IMR-90 (cell line): ENCODE measurements at regions not wholly inside any gene's neighbourhood (a gene's known extent, or its start where the extent isn't known, plus 50 kb on each side); places are given as distances from the start of the nearest gene placed in this dataset.

ENCODE experiments used
- ATAC-seq: fragments of 200-7000 bp; cut with Tn5 transposase; 2 replicates; pipeline ENCODE4 v1.9.1; 2020; ENCODE audit warnings: low read depth, mild to moderate bottlenecking, moderate library complexity
- BruUV-seq: library from RNA; stranded (reverse); fragments of 400-500 nt; replicated peaks from 2 replicates; lab custom pipeline; 2021; lab: Mats Ljungman, UMichigan
- CTCF ChIA-PET: fragments of 300-600 bp; formaldehyde crosslinking; extraction: SDS; loops from one replicate; lab custom pipeline; 2021; ENCODE audit warnings: antibody characterized with exemption; lab: Yijun Ruan, JAX
- POLR2A ChIA-PET: fragments of 300-600 bp; sonication (Branson Sonifier 250); formaldehyde crosslinking; loops from one replicate; lab custom pipeline; 2022; ENCODE audit warnings: antibody characterized with exemption; ENCODE audit not compliant: unreplicated experiment; lab: Charles Lee
- DNase-seq: peaks from one replicate; pipeline ENCODE4 v3.0.0; 2013
- H2AFZ ChIP-seq: replicated peaks from 2 replicates; pipeline ENCODE3; 2013; ENCODE audit warnings: low read length, mild to moderate bottlenecking; ENCODE audit not compliant: poor library complexity
- H2AK5ac ChIP-seq: 2 replicates; pipeline ENCODE4 v1.6.1; 2013; ENCODE audit warnings: low read depth, low read length, inconsistent platforms
- H2AK9ac ChIP-seq: replicated peaks from 2 replicates; pipeline ENCODE3; 2013; ENCODE audit warnings: mild to moderate bottlenecking, low read depth, low read length, moderate library complexity; ENCODE audit not compliant: poor library complexity
- H2BK120ac ChIP-seq: 2 replicates; pipeline ENCODE4 v1.6.1; 2013; ENCODE audit warnings: low read depth, low read length, inconsistent platforms
- H2BK15ac ChIP-seq: 3 replicates; pipeline ENCODE4 v1.6.1; 2013; ENCODE audit warnings: low read depth, low read length, inconsistent platforms
- H2BK20ac ChIP-seq: 2 replicates; pipeline ENCODE4 v1.6.1; 2013; ENCODE audit warnings: low read depth, mild to moderate bottlenecking, inconsistent platforms, low read length, moderate library complexity
- H2BK5ac ChIP-seq: 2 replicates; pipeline ENCODE4 v1.6.1; 2013; ENCODE audit warnings: mild to moderate bottlenecking, low read depth, low read length, inconsistent platforms; ENCODE audit not compliant: poor library complexity, severe bottlenecking
- H3K14ac ChIP-seq: replicated peaks from 2 replicates; pipeline ENCODE4 v1.6.1; 2013; ENCODE audit warnings: low read depth, low read length, inconsistent platforms
- H3K18ac ChIP-seq: 2 replicates; pipeline ENCODE4 v1.6.1; 2013; ENCODE audit warnings: low read depth, low read length, control low read depth
- H3K23ac ChIP-seq: 2 replicates; pipeline ENCODE4 v1.6.1; 2013; ENCODE audit warnings: low read depth, low read length, inconsistent platforms
- H3K27ac ChIP-seq: 2 replicates; pipeline ENCODE4 v1.5.1; 2013; ENCODE audit warnings: mild to moderate bottlenecking, control low read depth, low read length; ENCODE audit not compliant: insufficient read depth
- H3K27me3 ChIP-seq: 2 replicates; pipeline ENCODE4 v1.6.1; 2013; ENCODE audit warnings: low read length; ENCODE audit not compliant: control insufficient read depth, insufficient read depth
- H3K36me3 ChIP-seq: 2 replicates; pipeline ENCODE4 v1.6.1; 2013; ENCODE audit warnings: low read length, mixed read lengths; ENCODE audit not compliant: control insufficient read depth, insufficient read depth
- H3K4ac ChIP-seq: 2 replicates; pipeline ENCODE4 v1.6.1; 2013; ENCODE audit warnings: low read depth, low read length, inconsistent platforms
- H3K4me1 ChIP-seq: 2 replicates; pipeline ENCODE4 v1.6.1; 2013; ENCODE audit warnings: low read length, mixed read lengths; ENCODE audit not compliant: control insufficient read depth, insufficient read depth
- H3K4me2 ChIP-seq: 2 replicates; pipeline ENCODE4 v1.6.1; 2013; ENCODE audit warnings: low read depth, mild to moderate bottlenecking, control low read depth, low read length, moderate library complexity
- H3K4me3 ChIP-seq: 2 replicates; pipeline ENCODE4 v1.5.1; 2013; ENCODE audit warnings: low read depth, mild to moderate bottlenecking, control low read depth, low read length, moderate library complexity; ENCODE audit not compliant: insufficient read depth
- H3K56ac ChIP-seq: 2 replicates; pipeline ENCODE4 v1.6.1; 2013; ENCODE audit warnings: low read length, inconsistent platforms; ENCODE audit not compliant: insufficient read depth; ENCODE audit errors: extremely low read depth
- H3K79me1 ChIP-seq, 2 experiments: 2 replicates each; pipeline ENCODE4 v1.6.1; 2013; ENCODE audit warnings: low read length in 2 of 2, inconsistent platforms in 1 of 2, low read depth in 1 of 2
- H3K9ac ChIP-seq: 2 replicates; pipeline ENCODE4 v1.6.1; 2013; ENCODE audit warnings: low read depth, low read length, control low read depth
- H3K9me1 ChIP-seq: 2 replicates; pipeline ENCODE4 v1.6.1; 2013; ENCODE audit warnings: low read length, inconsistent platforms; ENCODE audit not compliant: insufficient read depth
- H3K9me3 ChIP-seq: 2 replicates; pipeline ENCODE4 v1.6.1; 2013; ENCODE audit warnings: low read length; ENCODE audit not compliant: control insufficient read depth, insufficient read depth
- H4K20me1 ChIP-seq: 2 replicates; pipeline ENCODE4 v1.6.1; 2013; ENCODE audit warnings: low read length, inconsistent platforms; ENCODE audit not compliant: insufficient read depth
- H4K5ac ChIP-seq: 2 replicates; pipeline ENCODE4 v1.6.1; 2013; ENCODE audit warnings: mild to moderate bottlenecking, low read depth, low read length, control low read depth
- H4K8ac ChIP-seq, 2 experiments: 2 replicates each; pipeline ENCODE4 v1.6.1; 2013; ENCODE audit warnings: low read depth in 2 of 2, low read length in 2 of 2, control low read depth in 1 of 2, inconsistent platforms in 1 of 2
- H4K91ac ChIP-seq: 2 replicates; pipeline ENCODE4 v1.6.1; 2013; ENCODE audit warnings: low read depth, low read length, inconsistent platforms; ENCODE audit not compliant: insufficient read depth
- CEBPB ChIP-seq: IDR thresholded peaks from 2 replicates; pipeline ENCODE4 v1.6.1; 2012; ENCODE audit warnings: low read depth, low read length, improper control_type of control experiment
- CHD1 ChIP-seq: IDR thresholded peaks from 2 replicates; pipeline ENCODE4 v1.6.1; 2012; ENCODE audit warnings: low read depth, low read length, improper control_type of control experiment
- CTCF ChIP-seq: conservative IDR thresholded peaks from 2 replicates; pipeline ENCODE4 v1.5.1; 2012; ENCODE audit warnings: mild to moderate bottlenecking, low read depth, low read length, improper control_type of control experiment
- ELK1 ChIP-seq: fragments of 150-350 bp; IDR thresholded peaks from 2 replicates; pipeline ENCODE4 v1.6.1; 2016; ENCODE audit warnings: low read depth, mild to moderate bottlenecking, low read length, moderate library complexity, borderline replicate concordance
- MAFK ChIP-seq: IDR thresholded peaks from 2 replicates; pipeline ENCODE4 v1.6.1; 2012; ENCODE audit warnings: low read depth, low read length, improper control_type of control experiment
- MAZ ChIP-seq: IDR thresholded peaks from 2 replicates; pipeline ENCODE4 v1.6.1; 2012; ENCODE audit warnings: low read depth, mild to moderate bottlenecking, low read length, improper control_type of control experiment, moderate library complexity, borderline replicate concordance
- MXI1 ChIP-seq: IDR thresholded peaks from 2 replicates; pipeline ENCODE4 v1.6.1; 2012; ENCODE audit warnings: low read depth, mild to moderate bottlenecking, low read length, moderate library complexity, borderline replicate concordance
- NFE2L2 ChIP-seq: fragments of 150-350 bp; IDR thresholded peaks from 2 replicates; pipeline ENCODE4 v1.6.1; 2016; ENCODE audit warnings: low read depth, mild to moderate bottlenecking, low read length
- POLR2A ChIP-seq: IDR thresholded peaks from 2 replicates; pipeline ENCODE4 v1.6.1; 2012; ENCODE audit warnings: mild to moderate bottlenecking, low read depth, low read length
- RFX5 ChIP-seq: IDR thresholded peaks from 2 replicates; pipeline ENCODE4 v1.8.0; 2012; ENCODE audit warnings: low read depth, mild to moderate bottlenecking, low read length, moderate library complexity
- SMC3 ChIP-seq: fragments of 150-350 bp; IDR thresholded peaks from 2 replicates; pipeline ENCODE4 v1.6.1; 2016; ENCODE audit warnings: low read depth, mild to moderate bottlenecking, antibody characterized with exemption, low read length, moderate library complexity
- USF2 ChIP-seq: fragments of 150-350 bp; IDR thresholded peaks from 2 replicates; pipeline ENCODE4 v1.6.1; 2017; ENCODE audit warnings: mild to moderate bottlenecking, antibody characterized with exemption, low read length, low read depth
- dilution Hi-C: fragments of 300-500 bp; cut with HindIII; formaldehyde crosslinking; loops from one replicate; pipeline ENCODE4 v1.14.3; 2018; ENCODE audit warnings: low sequenced_read_pairs; ENCODE audit not compliant: unreplicated experiment
- in situ Hi-C: fragments of 300-500 bp; cut with MboI; formaldehyde crosslinking; loops from 3 replicates; pipeline ENCODE4 v1.14.3; 2019; ENCODE audit warnings: low sequenced_read_pairs, inconsistent platforms, mixed read lengths
- intact Hi-C: fragments of 100-400 bp; cut with micrococcal nuclease; formaldehyde crosslinking; loops from 2 replicates; pipeline ENCODE4 v1.10.0; 2022

- Histone ChIP-seq H3K27me3 (no peaks in the 10 kb centered on the region), H4K8ac (no peak overlapping the region), H3K27ac (no peak overlapping the region), H2BK20ac (no peak overlapping the region), H3K4me3 (no peak overlapping the region), H2BK5ac (no peak overlapping the region), H3K9ac (no peak overlapping the region), H3K79me1 (no peaks in the 10 kb centered on the region), H3K4ac (no peak overlapping the region), H3K56ac (no peak overlapping the region), H3K4me2 (no peak overlapping the region), H3K18ac (no peak overlapping the region), H3K9me1 (no peaks in the 10 kb centered on the region), H2AK9ac (no peak overlapping the region), H2AK5ac (no peak overlapping the region), H3K36me3 (no peaks in the 10 kb centered on the region), H2AFZ (no peak overlapping the region), H3K23ac (no peak overlapping the region), H3K14ac (no peak overlapping the region), H4K91ac (no peak overlapping the region), H3K9me3 (no peaks in the 10 kb centered on the region; the same call in none of the 2 replicates), H4K20me1 (no peaks in the 10 kb centered on the region), H2BK15ac (no peak overlapping the region), H3K4me1 (no peaks in the 10 kb centered on the region), H2BK120ac (no peak overlapping the region), H4K5ac (no peak overlapping the region)
- intact Hi-C loops: no loop called here
- ATAC-seq: no peak
- no peak for DNase-seq
- ChIA-PET CTCF (no interaction called here), POLR2A (no interaction called here)
- no TSS peak for BruUV-seq
- in situ Hi-C loops: no loop called here
- no peak for TF ChIP-seq USF2
- TF ChIP-seq ELK1: no peak
- no peak for TF ChIP-seq MAZ
- no peak for TF ChIP-seq CEBPB
- TF ChIP-seq SMC3: no peak
- no peak for TF ChIP-seq NFE2L2
- no peak for TF ChIP-seq MAFK
- TF ChIP-seq CTCF: no peak
- no peak for TF ChIP-seq RFX5
- no peak for TF ChIP-seq MXI1
- TF ChIP-seq CHD1: no peak
- no peak for TF ChIP-seq POLR2A
- dilution Hi-C loops: no loop called here
These were observed 1303.8 kb upstream of the ADGRB3 start for GRCh38 chr6:67331304-67331703.
